GM12872 (cell line): ENCODE measurements at regions not wholly inside any gene's neighbourhood (a gene's known extent, or its start where the extent isn't known, plus 50 kb on each side); places are given as distances from the start of the nearest gene placed in this dataset.

ENCODE experiments used
- TF ChIP-seq, protein P1 (sequence below): IDR thresholded peaks from 3 replicates; pipeline ENCODE4 v1.5.1; 2011; ENCODE audit warnings: low read depth, mild to moderate bottlenecking, low read length, moderate library complexity; ENCODE audit not compliant: insufficient read depth

DNA sequence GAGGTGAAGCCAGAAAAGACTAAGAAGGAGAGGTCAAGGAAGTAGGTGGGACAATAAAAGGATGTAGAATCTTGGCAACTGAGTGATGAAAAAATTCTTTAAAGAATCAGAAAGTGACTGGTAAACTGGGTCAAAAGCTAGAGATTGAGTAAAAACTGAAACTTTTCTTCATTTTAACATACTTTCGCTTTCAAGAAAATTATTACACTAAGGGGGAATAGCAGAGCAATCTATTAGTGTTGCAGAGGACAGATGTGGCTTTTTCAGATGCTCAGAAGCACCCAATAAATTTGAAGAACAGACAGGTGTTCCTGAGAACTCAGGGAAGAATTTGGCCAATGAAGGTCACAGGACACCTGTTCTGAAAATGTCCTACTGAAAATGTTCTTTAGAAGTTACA is 805.4 kb upstream of the ALCAM start:
- TF ChIP-seq, protein P1, sequence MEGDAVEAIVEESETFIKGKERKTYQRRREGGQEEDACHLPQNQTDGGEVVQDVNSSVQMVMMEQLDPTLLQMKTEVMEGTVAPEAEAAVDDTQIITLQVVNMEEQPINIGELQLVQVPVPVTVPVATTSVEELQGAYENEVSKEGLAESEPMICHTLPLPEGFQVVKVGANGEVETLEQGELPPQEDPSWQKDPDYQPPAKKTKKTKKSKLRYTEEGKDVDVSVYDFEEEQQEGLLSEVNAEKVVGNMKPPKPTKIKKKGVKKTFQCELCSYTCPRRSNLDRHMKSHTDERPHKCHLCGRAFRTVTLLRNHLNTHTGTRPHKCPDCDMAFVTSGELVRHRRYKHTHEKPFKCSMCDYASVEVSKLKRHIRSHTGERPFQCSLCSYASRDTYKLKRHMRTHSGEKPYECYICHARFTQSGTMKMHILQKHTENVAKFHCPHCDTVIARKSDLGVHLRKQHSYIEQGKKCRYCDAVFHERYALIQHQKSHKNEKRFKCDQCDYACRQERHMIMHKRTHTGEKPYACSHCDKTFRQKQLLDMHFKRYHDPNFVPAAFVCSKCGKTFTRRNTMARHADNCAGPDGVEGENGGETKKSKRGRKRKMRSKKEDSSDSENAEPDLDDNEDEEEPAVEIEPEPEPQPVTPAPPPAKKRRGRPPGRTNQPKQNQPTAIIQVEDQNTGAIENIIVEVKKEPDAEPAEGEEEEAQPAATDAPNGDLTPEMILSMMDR = no peak

DNA sequence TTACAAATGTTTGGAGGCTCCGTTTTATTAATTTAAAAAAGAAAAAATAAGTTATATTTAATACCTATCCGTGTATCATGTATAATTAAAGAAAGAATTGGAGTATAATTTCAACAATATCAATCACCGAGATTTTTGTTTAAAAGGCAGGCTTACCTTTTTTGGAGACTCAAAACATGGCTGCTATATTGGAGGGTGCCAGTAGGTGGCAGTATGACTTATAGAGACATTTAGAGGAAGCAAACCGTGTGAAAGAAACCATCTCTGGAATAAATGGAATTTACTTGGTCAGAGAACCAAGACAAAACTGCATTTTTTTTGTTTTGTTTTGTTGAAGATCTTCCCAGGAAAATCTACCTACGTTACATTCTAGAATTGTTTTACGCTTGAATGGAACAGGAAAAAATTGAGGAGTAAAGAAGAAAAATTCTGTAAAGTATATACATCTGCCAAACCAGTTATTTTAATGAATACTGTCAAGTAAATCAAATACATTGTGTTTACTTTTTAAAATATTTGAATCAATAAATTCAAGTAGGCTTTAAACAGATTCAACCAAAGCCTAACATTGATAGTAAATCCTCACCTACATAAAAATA is 802.6 kb upstream of the ALCAM start:
- TF ChIP-seq, protein P1 = peak; percentile 35; the same call in 1 of the 3 replicates

DNA sequence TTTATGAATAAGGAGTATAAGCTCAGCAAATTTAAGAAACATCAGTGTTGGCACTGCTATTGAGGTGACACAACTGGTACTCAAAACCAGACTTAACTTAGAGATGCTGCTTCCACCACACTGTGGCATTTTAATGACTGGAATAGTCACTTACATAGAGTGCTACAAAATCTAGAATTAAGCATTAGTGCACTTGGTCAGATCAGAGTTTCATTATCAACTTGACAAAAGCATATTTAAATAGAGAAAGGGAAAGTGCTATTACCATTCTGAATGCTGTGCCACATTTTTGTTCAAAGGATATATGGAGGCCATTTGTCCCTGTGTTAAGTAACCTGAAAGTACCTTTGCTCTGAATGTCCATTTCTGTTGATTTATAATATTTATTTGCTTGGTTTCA is 800.7 kb upstream of the ALCAM start:
- TF ChIP-seq, protein P1 = no peak

DNA sequence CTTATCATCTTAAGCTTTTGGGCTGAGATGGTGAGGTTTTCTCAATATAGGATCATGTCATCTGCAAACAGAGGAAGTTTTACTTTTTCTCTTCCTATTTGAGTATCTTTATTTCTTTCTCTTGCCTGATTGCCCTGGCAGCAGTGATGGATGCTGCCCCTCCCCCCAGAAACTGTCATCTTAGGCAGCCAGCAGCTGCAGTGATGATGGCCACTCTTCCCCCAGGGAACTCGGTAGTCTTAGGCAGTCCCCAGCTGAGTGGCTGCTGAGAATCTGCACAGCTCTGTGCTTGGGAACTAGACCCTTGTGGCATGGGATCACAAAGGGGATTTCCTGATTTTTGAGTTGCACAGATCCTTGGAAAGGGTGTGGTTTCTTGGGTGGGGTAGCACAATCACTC is 791.1 kb upstream of the ALCAM start:
- TF ChIP-seq, protein P1 = no peak

DNA sequence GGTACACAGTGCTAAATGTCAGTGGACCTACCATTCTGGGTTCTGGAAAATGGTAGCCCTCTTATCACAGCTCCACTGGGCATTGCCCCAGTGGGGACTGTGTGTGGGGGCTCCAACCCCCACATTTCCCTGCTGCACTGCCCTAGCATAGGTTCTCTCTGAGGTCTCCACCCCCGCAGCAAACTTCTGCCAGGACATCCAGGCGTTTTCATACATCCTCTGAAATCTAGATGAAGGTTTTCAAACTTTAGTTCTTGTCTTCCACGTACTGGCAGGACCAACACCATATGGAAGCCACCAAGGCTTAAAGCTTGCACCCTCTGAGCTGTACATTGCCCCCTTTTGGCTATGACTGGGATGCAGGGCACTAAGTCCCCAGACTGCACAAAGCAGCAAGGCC is 788.2 kb upstream of the ALCAM start:
- TF ChIP-seq, protein P1 = no peak

DNA sequence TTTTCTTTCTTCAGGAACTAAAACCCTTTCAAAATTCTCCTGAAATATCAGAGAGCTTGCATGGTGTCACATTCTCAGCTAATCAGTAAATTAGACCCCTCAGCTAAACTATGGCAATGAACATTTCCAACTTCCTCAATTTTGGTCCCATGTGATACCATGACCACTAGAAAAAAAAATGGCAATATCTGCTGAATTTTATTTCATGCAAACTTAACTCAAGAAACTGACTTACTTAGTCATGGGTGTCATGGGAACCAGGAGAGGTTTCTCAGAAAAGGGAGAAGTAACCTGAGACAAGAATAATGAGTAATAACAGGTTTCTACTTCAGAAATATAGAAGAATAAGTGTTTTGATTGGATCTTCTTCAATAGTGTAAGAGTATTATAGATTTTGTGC is 784.6 kb upstream of the ALCAM start:
- TF ChIP-seq, protein P1 = no peak

DNA sequence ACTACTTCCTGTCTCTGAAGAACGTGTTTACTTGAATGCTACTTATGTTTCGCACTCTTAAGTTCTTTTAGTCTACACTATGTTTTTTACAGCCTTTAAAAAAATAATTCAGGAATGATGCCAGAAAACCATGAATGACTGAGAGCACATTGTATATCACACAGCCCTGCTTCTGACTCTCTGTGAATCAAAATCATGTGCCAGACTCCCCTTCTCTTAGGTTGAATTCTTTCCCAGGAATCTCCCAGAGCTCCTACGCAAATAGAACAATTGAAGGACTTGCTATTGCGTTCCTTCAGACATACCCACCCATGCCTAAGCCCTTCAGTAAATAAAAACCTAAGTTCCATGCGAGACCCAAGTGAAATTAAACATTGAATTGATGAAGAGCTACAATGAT is 782.0 kb upstream of the ALCAM start:
- TF ChIP-seq, protein P1 = no peak
